T-helper 22 cell (primary cell): ENCODE measurements at regions not wholly inside any gene's neighbourhood (a gene's known extent, or its start where the extent isn't known, plus 50 kb on each side); places are given as distances from the start of the nearest gene placed in this dataset.

Source experiments
- DNase-seq: peaks from one replicate; pipeline ENCODE4 v3.0.0-alpha.2; 2020; ENCODE audit warnings: low read depth

GRCh38 chr10:88082806-88083596 lies 219.6 kb downstream of the PTEN start:
- no peak for DNase-seq

GRCh38 chr10:88083597-88083989 lies 220.2 kb downstream of the PTEN start:
- DNase-seq, result no peak

DNA sequence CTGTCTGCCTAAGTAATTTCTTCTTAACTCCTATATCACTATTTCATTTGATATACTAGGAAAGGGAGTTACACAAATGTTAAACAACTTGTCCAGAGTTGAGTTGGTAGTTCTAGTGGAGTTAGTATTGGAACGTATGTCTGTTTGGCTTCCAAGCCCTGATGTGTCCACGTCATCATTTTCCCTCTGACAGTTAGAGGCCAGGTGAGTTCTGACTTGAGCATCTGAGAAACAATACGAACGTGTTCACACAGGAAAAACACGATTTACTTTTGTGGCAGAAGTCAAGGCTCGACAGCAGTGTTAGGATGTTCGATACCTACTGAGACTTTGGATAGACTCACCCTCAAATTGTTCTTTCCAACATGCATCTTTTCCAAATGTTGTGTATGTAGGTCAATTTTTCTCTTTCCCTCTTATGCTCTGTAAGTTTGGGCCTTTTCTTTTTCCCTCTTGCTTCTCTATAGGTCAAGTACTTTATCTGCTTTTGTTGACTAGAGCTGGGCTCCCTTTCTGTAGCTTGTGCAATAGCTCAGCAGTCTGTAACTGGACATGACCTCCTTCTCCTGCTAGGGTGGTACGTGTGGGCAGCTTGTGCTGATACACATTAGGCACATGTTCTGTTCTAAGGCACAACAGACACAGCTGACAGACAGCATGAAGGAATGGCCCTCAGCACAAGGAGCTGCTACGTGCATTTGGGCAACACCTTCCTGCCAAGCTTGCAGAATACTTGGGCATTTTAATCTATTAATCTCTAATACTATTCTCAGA lies 222.9 kb downstream of the PTEN start:
- DNase-seq, result no peak

- DNase-seq, result no peak
These were observed 225.3 kb downstream of the PTEN start for GRCh38 chr10:88088441-88089340.

- DNase-seq, result no peak
These were observed 226.1 kb downstream of the PTEN start for GRCh38 chr10:88089498-88089897.

GRCh38 chr10:88090568-88091214 lies 227.3 kb downstream of the PTEN start:
- DNase-seq, result no peak

DNA sequence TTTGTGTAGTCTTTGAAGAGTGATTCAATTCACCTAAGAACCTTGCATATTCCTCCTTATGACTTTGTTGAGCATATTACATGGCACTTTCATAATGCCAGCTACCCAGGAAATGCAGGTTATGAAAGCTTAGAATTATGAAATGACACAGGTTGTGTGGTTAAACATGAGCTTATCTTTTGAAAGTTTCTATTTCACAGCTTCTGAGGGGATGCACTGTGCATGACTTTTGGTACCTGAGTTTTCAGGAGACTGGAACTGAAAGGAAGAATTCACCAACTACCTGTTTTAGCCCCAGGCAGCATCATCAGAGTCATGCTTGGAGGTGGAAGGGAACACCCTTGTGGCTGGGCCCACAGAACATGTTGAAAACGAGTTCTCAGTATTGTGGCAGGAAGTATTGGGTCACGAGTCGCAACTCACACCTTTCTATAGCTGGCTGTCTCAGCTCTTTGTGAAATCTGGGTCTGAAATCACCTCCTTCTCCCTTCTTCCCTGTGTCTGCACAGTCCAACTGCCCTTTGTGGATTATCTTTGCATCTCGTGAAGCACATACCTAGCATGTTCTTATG lies 228.2 kb downstream of the PTEN start:
- DNase-seq, result peak; percentile 34

- no peak for DNase-seq
These were observed 228.8 kb downstream of the PTEN start for GRCh38 chr10:88092265-88092664.

GRCh38 chr10:88092973-88093372 lies 229.5 kb downstream of the PTEN start:
- no peak for DNase-seq

DNA sequence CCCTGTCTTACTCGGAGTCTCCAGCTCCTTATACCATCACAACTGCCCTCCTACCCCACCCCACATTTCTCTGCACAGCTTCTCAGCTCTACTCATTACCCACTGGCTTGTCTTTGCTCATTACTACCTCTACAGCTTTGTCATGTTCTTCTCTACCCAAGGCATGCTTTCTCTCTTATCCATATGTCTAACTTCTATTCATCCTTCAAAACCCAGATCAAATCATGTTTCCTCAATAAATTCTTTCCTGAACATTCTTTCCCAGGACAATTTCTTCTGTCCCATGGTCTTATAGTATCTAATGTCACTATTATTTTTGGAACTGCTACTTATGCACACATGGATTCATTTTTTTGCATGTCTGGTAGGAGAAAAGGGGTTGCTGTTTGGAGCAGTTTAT lies 231.4 kb downstream of the PTEN start:
- DNase-seq, result no peak

DNA sequence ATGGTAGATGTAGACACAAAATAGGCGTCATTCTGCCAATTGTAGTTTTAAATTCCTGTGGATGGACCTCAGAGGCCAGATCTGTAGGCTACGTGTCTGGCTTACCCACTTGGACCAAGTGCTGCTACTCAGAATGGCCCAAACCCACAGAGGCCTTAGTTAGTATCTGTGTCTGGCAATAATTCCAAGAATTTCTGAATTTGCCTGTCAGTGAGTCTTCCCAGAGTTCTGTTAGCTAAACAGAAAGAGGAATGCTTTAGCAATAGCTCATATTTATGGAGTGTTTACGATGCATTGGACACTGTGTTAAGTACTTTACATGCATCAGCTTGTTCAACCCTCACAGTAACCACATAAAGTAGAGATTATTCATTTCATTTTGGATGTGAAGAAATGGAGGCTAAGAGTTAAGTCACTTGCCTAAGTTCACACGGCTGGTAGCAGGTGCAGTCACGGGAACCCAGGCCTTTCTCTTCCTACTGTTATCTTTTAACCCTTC lies 231.8 kb downstream of the PTEN start:
- DNase-seq, result no peak

DNA sequence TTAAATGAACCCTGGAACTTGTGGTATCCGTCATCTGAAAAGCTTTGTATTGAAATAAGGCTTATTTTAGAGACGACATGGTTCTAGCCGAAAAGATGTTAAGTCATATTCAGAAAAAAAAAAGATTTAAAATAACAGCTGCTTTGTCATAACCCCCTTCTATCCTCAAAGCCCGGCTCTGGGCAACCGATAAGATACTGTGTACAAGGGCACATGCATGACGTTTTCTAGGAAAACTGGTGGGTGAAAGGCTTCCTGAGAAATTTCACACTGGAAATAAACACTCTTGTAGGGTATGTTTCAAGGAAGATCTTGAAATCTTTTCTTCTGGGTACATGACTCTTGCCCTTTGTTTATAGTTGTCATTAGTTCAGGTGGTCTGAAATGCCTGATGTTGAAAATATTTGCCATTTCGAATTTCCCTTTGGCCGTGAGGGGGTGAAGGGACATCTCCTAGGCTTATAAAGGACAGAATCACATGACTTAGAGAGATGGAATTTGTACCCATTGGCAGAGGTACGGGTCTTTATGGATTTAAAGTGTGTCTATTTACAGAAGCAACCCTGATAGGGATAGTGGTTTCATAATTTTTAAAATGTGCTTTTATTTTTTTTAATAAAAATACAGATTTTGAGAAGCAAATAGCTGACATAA lies 232.5 kb downstream of the PTEN start:
- DNase-seq, result no peak

GRCh38 chr10:88097092-88097516 lies 233.7 kb downstream of the PTEN start:
- DNase-seq, result no peak

DNA sequence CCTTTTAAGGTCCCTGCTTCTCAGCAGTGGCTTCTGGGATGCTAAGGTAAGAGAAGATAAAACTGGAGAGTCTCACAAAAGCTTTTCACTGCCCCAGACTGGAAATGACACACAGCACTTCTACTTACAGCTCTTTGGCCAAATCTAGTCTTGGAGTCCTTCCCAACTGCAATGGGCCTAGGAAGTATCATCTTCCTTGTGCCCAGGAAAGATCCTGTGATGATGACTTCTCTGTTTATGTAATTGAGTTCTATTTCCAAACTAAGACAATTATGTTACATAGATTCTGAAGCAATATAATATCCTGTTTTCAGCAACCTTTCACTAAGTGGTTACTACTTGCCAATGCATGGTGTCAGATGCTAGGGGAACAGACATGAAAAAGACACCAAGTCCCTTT lies 234.1 kb downstream of the PTEN start:
- no peak for DNase-seq

- no peak for DNase-seq
These were observed 236.9 kb downstream of the PTEN start for GRCh38 chr10:88100281-88100680.

DNA sequence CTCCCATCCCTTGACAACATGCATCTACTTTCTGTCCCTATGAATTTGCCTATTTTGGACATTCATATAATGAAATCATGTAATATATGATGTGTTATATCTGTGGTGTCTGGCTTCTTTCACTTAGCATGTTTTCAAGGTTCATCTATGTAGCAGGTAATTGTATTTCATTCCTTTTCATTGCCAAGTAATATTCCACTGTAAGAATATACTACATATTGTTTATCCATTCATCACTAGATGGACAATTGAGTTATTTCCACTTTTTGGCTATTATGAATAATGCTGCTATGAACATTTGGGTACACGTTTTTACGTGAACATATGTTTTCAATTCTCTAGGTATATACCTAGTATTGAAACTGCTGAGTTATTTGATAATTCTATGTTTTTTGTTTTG lies 238.2 kb downstream of the PTEN start:
- no peak for DNase-seq

DNA sequence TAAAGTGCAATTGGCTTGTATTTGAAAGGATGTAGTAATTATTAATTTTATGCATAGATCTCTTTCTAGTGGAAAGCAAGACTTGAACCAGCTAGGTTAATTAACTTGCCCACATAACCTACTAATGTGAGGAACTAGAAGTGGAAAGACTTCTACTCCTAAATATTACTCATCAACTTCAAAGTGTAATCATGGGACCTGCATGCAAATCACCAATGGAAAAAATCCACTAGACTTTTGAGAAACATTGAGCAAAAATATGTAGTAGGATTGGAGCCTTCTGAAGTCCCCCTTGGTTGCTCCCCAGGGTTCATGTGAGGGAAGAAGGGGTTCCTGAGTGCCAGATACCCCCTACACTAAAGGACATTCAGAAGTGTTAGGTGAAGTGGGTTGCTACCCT lies 240.2 kb downstream of the PTEN start:
- DNase-seq, result no peak

DNA sequence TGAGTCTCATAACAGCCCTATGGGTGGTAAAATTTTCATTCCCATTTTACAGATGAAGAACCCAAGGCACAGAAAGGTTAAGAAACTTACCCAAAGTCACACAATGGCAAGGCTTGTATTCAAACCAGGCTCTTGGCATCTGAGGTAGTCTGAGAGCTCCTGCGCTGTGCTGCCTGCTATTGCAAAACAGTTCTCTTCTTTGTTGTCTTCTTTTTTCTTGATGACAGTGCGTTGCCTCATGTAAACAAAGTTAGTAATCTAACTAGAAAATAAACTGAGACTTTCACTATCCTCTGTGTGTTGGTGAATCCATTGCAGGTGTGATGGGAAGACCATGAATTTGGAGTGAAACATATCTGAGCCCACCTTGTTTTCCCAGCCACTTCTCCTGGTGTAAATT lies 240.8 kb downstream of the PTEN start:
- no peak for DNase-seq

GRCh38 chr10:88106366-88106765 lies 242.9 kb downstream of the PTEN start:
- no peak for DNase-seq

DNA sequence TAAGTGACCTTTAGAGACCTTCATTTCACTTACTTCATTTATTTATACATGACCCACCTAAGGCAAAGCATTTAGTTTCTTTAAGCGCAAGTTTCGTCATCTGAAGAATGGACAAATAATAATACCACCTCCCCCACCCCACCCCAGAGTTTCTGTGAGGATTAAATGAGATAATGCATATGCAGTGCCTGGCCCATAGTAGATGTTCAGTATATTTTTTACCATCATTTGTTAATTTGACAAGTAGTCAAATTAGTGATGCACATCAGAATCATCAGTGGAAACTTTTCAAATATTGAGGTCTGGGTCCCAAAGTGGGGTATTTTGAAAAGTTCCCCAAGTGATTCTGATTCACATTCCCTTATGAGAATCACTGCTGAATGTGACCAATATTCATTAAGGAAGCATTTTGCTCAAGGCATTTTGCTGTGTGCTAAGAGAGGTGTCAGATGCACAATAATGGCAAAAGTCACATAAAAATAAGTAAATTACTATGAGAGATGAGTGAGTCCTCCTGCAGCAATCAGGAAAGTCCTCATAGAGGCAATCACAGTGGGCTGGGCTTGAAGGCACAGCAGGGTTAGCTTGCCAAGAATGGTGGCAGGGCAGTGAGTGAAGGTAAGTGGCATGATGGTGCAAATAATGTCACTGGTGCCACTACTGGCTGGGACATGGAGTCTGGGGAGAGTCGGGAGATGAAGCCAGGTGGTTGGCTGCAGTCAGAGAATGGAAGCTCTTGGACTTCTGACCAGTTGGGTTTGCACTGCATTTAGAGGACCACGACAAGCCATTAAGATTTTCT lies 244.1 kb downstream of the PTEN start:
- no peak for DNase-seq
